ENCODE measurements at regions not wholly inside any gene's neighbourhood (a gene's known extent, or its start where the extent isn't known, plus 50 kb on each side); places are given as distances from the start of the nearest gene placed in this dataset.

GRCh38 chr2:226308323-226308680, 491.3 kb downstream of the IRS1 start:
- TF ChIP-seq CTCF (IDR thresholded peaks at IDR 0.05) (no peak), POLR2A (IDR thresholded peaks at IDR 0.05) (no peak), POLR2AphosphoS5 (IDR thresholded peaks at IDR 0.05) (no peak)
